Gastrocnemius medialis (tissue), 4 donors: ENCODE measurements at regions not wholly inside any gene's neighbourhood (a gene's known extent, or its start where the extent isn't known, plus 50 kb on each side); places are given as distances from the start of the nearest gene placed in this dataset.

Source experiments
- ATAC-seq, 2 donors: fragments of 150-250 bp; one replicate each; pipeline ENCODE4 v1.9.1; 2016
- DNase-seq, 2 donors: peaks; one replicate each; pipeline ENCODE4 v3.0.0-alpha.2; 2019
- H3K27ac ChIP-seq, 4 donors: fragments of 200-600 bp; sonication (generic); 1 replicate in 1 of 4; 2 replicates in 3 of 4; pipeline ENCODE4 v1.5.1; 2016 to 2018; ENCODE audit warnings: mild to moderate bottlenecking in 2 of 4, moderate library complexity in 1 of 4
- H3K27me3 ChIP-seq, 3 donors: fragments of 200-600 bp; sonication (generic) in 2 of 3; 1 replicate in 1 of 3; 2 replicates in 2 of 3; pipeline versions ENCODE4 v1.5.1 to v1.6.0; 2016 to 2019; ENCODE audit warnings: mild to moderate bottlenecking in 1 of 3, moderate library complexity in 1 of 3
- H3K36me3 ChIP-seq, 2 donors: fragments of 200-600 bp; sonication (generic) in 1 of 2; one replicate each; pipeline ENCODE4 v1.5.1; 2017 to 2018
- H3K4me1 ChIP-seq, 2 donors: fragments of 200-600 bp; sonication (generic) in 1 of 2; one replicate each; pipeline ENCODE4 v1.5.1; 2016 to 2017; ENCODE audit warnings: mild to moderate bottlenecking in 2 of 2
- H3K4me3 ChIP-seq, 4 donors: fragments of 200-600 bp; sonication (generic) in 3 of 4; 1 replicate in 1 of 4; 2 replicates in 3 of 4; pipeline ENCODE4 v1.5.1; 2016 to 2019; ENCODE audit warnings: mild to moderate bottlenecking in 2 of 4
- H3K9me3 ChIP-seq, 3 donors: fragments of 200-600 bp; sonication (generic) in 2 of 3; 1 replicate in 1 of 3; 2 replicates in 2 of 3; pipeline ENCODE4 v1.5.1; 2016 to 2019
- POLR2A ChIP-seq, 2 donors: fragments of 450-650 bp; IDR thresholded peaks; one replicate each; pipeline ENCODE4 v1.6.1; 2017; ENCODE audit warnings: antibody characterized with exemption in 2 of 2, mild to moderate bottlenecking in 2 of 2, moderate library complexity in 2 of 2
- in situ Hi-C, 4 donors: fragments of 200-750 bp; cut with MboI; loops; one replicate each; pipeline versions ENCODE4 v1.15.0 to v1.8.0; 2017; ENCODE audit warnings: low sequenced_read_pairs in 4 of 4
- intact Hi-C: fragments of 100-400 bp; cut with DNase I; formaldehyde crosslinking; loops from one replicate; pipeline ENCODE4 v1.15.1; 2023; ENCODE audit warnings: low total_unique reads
- TF ChIP-seq, protein P1 (sequence below), 5 experiments: fragments of 450-650 bp in 3 of 5; fragments of 200-600 bp in 2 of 5; sonication (generic) in 2 of 5; IDR thresholded peaks in 4 of 5; conservative IDR thresholded peaks in 1 of 5; 1 replicate in 4 of 5; 2 replicates in 1 of 5; pipeline ENCODE4 v1.5.1; 2016 to 2019; ENCODE audit warnings: antibody characterized with exemption in 5 of 5, mild to moderate bottlenecking in 3 of 5, moderate library complexity in 3 of 5

DNA sequence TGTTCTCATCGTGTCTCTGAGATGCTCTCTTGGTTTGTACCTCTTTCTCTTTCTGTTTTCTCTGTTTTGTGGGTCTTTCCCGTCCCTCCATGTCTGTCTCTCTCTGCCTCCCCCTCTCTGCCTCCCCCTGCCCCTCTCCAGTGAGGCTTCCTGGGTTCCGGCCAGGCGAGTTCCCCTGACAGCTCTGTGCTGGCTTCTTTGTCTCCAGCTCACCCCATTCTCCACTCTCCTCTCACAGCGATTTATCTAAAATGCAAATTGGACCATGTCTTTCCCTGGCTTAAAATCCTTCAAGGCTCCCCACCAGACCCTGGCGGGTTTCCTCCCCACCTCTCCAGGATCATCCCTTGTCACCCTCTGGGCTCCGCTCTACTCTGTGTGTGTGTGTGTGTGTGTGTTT is 202.4 kb upstream of the POU3F1 start:
- peaks cover 0 to 22% (median 0%) of the 10 kb centered on the region in 3 donors for H3K27me3 ChIP-seq
- H3K27ac ChIP-seq: no peak overlapping the region
- intact Hi-C loops (no loop called here), in situ Hi-C loops (no loop called here)
- no peak overlapping the region for H3K4me3 ChIP-seq
- H3K9me3 ChIP-seq: no peaks in the 10 kb centered on the region
- TF ChIP-seq POLR2A (IDR thresholded peaks at IDR 0.05): no peak
- TF ChIP-seq, protein P1, sequence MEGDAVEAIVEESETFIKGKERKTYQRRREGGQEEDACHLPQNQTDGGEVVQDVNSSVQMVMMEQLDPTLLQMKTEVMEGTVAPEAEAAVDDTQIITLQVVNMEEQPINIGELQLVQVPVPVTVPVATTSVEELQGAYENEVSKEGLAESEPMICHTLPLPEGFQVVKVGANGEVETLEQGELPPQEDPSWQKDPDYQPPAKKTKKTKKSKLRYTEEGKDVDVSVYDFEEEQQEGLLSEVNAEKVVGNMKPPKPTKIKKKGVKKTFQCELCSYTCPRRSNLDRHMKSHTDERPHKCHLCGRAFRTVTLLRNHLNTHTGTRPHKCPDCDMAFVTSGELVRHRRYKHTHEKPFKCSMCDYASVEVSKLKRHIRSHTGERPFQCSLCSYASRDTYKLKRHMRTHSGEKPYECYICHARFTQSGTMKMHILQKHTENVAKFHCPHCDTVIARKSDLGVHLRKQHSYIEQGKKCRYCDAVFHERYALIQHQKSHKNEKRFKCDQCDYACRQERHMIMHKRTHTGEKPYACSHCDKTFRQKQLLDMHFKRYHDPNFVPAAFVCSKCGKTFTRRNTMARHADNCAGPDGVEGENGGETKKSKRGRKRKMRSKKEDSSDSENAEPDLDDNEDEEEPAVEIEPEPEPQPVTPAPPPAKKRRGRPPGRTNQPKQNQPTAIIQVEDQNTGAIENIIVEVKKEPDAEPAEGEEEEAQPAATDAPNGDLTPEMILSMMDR (IDR thresholded peaks at IDR 0.05 in 4 of 5, conservative IDR thresholded peaks at IDR 0.05 in 1 of 5): no peak
- H3K36me3 ChIP-seq: no peaks in the 10 kb centered on the region
- ATAC-seq (no peak), DNase-seq (no peak)
- no peaks in the 10 kb centered on the region for H3K4me1 ChIP-seq

DNA sequence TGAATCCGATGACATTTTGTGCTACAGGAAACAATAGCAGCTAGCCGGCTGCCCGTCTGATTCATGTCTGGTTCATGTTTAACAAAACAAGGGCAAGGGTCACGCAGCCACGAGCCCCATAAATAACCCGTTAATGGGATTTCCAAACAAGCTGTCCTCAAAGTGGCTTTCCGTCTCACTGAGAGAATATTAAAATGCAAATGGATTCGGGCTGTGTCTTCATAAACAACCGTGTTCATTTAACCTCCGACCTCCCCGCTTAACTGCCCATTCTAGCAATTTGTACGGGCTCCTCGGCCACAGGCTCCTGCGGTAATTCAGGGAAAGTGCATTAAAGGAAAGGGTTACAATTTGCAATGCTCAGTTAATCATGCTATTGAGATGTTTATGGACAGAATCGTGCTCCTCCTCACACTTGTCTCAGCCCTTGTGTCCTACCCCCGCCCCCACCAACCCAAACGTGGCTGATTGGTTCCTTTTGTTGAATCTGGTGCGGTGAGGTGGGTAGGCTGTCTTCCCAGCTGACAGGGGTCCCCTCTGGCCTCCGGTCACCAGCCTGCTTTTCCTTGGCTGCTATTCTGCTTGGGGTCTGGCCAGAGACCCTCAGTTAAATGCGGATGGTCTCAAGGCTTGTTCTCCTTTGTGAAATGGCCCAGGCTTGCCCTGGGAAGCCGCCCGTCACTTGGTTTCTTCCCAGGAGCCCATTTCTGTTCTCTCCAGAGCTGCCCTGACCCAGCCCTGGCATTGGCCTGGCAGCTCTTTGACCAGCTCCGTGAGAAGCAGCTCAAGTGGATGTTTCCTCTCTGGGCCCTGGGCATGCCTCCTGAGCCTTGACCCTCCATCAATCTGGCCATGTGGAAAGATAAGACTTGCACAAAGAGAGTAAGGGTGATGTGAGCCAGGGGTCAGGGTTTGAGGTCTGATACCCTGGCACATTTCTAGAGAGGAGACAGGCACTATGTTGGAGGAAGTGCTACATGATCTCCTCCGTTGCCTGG is 200.7 kb upstream of the POU3F1 start:
- Histone ChIP-seq H3K27me3 (peaks cover 0 to 17% (median 0%) of the 10 kb centered on the region in 3 donors), H3K4me1 (no peaks in the 10 kb centered on the region), H3K4me3 (no peak overlapping the region), H3K9me3 (no peaks in the 10 kb centered on the region), H3K27ac (no peak overlapping the region), H3K36me3 (no peaks in the 10 kb centered on the region)
- intact Hi-C loops: no loop called here
- TF ChIP-seq, protein P1 (IDR thresholded peaks at IDR 0.05 in 4 of 5, conservative IDR thresholded peaks at IDR 0.05 in 1 of 5): no peak
- TF ChIP-seq POLR2A (IDR thresholded peaks at IDR 0.05): no peak
- DNase-seq (no peak), ATAC-seq (no peak)
- in situ Hi-C loops: no loop called here

DNA sequence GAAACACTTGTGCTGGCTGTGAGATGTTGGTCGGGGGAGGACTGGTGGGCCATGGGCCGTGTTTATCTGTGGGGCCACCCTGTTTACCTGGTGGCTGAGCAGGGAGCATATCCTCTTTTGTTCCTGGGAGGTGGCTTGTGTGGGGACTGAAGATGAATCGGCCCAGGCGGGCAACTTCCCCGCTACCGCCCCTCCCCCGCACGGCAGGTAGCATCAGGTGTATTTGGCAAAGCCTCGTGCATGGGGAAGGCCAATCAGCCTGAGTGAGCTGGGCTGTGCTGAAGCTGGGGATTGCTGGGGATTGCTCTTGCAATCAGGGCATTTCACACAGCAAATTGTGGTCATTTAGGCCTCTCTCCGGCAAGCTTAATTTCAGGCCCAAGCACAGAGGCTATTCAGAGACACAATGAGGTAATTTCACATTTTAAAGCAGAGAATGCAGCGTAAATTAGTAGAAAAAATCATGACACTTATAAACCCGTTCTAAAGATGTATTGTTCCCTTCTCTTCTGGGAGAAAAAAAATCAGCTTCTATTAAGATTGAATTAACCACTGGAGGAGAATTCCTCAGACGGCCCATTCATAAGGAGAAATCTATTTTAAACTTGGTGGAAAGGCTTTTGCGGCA is 197.7 kb upstream of the POU3F1 start:
- intact Hi-C loops (no loop called here), in situ Hi-C loops (no loop called here)
- Histone ChIP-seq H3K27me3 (peaks cover 0 to 5% (median 0%) of the 10 kb centered on the region in 3 donors), H3K27ac (no peak overlapping the region), H3K4me1 (no peaks in the 10 kb centered on the region), H3K4me3 (no peak overlapping the region), H3K9me3 (no peaks in the 10 kb centered on the region), H3K36me3 (no peaks in the 10 kb centered on the region)
- TF ChIP-seq, protein P1 (IDR thresholded peaks at IDR 0.05 in 4 of 5, conservative IDR thresholded peaks at IDR 0.05 in 1 of 5): no peak
- ATAC-seq (no peak), DNase-seq (no peak)

DNA sequence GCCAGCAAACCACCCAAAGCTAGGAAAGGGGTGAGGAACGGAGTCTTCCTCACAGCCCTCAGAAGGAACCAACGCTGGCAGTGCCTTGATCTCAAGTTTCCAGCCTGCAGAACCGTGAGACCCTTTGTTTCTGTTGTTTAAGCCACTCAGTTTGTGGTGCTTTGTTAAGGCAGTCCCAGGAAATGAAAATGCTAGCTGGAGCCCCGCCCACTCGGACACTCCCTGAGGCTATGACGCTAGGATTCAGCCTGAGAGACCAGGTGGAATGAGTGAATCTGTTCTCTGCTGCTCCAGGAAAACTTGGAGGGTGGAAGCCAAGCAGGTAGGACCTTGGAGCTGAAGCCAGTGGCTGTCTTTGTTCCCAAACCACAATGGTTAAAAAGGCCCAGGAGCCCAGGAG is 196.5 kb upstream of the POU3F1 start:
- Histone ChIP-seq H3K36me3 (no peaks in the 10 kb centered on the region), H3K27me3 (peaks cover 0 to 3% (median 2%) of the 10 kb centered on the region in 3 donors), H3K9me3 (no peaks in the 10 kb centered on the region), H3K27ac (no peak overlapping the region), H3K4me3 (no peak overlapping the region), H3K4me1 (no peaks in the 10 kb centered on the region)
- no peak for TF ChIP-seq POLR2A (IDR thresholded peaks at IDR 0.05)
- TF ChIP-seq, protein P1 (IDR thresholded peaks at IDR 0.05 in 4 of 5, conservative IDR thresholded peaks at IDR 0.05 in 1 of 5): no peak
- no peak for DNase-seq
- in situ Hi-C loops (no loop called here), intact Hi-C loops (no loop called here)
- no peak for ATAC-seq
